HL-60/S4 treated with phorbol 12-myristate 13-acetate at 8.2 ng/mL for 4 days and 3 days (cell line): ENCODE measurements at regions not wholly inside any gene's neighbourhood (a gene's known extent, or its start where the extent isn't known, plus 50 kb on each side); places are given as distances from the start of the nearest gene placed in this dataset.

Source experiments
- in situ Hi-C: fragments of 300-500 bp; cut with MboI; formaldehyde crosslinking; loops from 2 replicates; pipeline ENCODE4 v1.15.0; 2022; ENCODE audit warnings: low sequenced_read_pairs

GRCh38 chr15:70297465-70298058, 199.8 kb upstream of the TLE3 start:
- in situ Hi-C loops, result no loop called here

GRCh38 chr15:70294731-70295305, 197.1 kb upstream of the TLE3 start:
- in situ Hi-C loops, result no loop called here

GRCh38 chr15:70293591-70294470, 196.1 kb upstream of the TLE3 start:
- in situ Hi-C loops, result no loop called here

- in situ Hi-C loops, result no loop called here
These were observed 195.4 kb upstream of the TLE3 start for GRCh38 chr15:70293138-70293537.

- in situ Hi-C loops, result no loop called here
These were observed 194.5 kb upstream of the TLE3 start for GRCh38 chr15:70292076-70292760.

GRCh38 chr15:70291305-70292075, 193.8 kb upstream of the TLE3 start:
- in situ Hi-C loops, result no loop called here

GRCh38 chr15:70290708-70291107, 193.0 kb upstream of the TLE3 start:
- in situ Hi-C loops, result no loop called here

GRCh38 chr15:70289191-70289955, 191.7 kb upstream of the TLE3 start:
- in situ Hi-C loops, result no loop called here

- in situ Hi-C loops, result no loop called here
These were observed 188.5 kb upstream of the TLE3 start for GRCh38 chr15:70286113-70286806.

- in situ Hi-C loops, result no loop called here
These were observed 186.9 kb upstream of the TLE3 start for GRCh38 chr15:70284438-70285214.

GRCh38 chr15:70283511-70283910, 185.8 kb upstream of the TLE3 start:
- in situ Hi-C loops, result no loop called here

- in situ Hi-C loops, result no loop called here
These were observed 184.1 kb upstream of the TLE3 start for GRCh38 chr15:70281811-70282307.

GRCh38 chr15:70281261-70281810, 183.6 kb upstream of the TLE3 start:
- in situ Hi-C loops, result no loop called here

GRCh38 chr15:70280781-70281180, 183.1 kb upstream of the TLE3 start:
- in situ Hi-C loops, result no loop called here

- in situ Hi-C loops, result no loop called here
These were observed 181.4 kb upstream of the TLE3 start for GRCh38 chr15:70279096-70279495.

- in situ Hi-C loops, result no loop called here
These were observed 180.9 kb upstream of the TLE3 start for GRCh38 chr15:70278644-70279043.

- in situ Hi-C loops, result no loop called here
These were observed 179.8 kb upstream of the TLE3 start for GRCh38 chr15:70277556-70277955.

- in situ Hi-C loops, result no loop called here
These were observed 178.7 kb upstream of the TLE3 start for GRCh38 chr15:70276401-70276800.
